ENCODE measurements at regions not wholly inside any gene's neighbourhood (a gene's known extent, or its start where the extent isn't known, plus 50 kb on each side); places are given as distances from the start of the nearest gene placed in this dataset.

GRCh38 chr16:52874042-52874441 is 178.7 kb downstream of the CHD9NB start:
- no peak for DNase-seq (ENCODE audit: low read depth)

- DNase-seq (ENCODE audit: low read depth): no peak
Observed at GRCh38 chr16:52872731-52873130, 180.0 kb downstream of the CHD9NB start.

- DNase-seq (ENCODE audit: low read depth): no peak
Observed at GRCh38 chr16:52871481-52871880, 181.2 kb downstream of the CHD9NB start.

GRCh38 chr16:52869243-52869642 is 183.5 kb downstream of the CHD9NB start:
- no peak for DNase-seq (ENCODE audit: low read depth)

GRCh38 chr16:52863000-52863399 is 189.7 kb downstream of the CHD9NB start:
- no peak for DNase-seq (ENCODE audit: low read depth)

- DNase-seq (ENCODE audit: low read depth): no peak
Observed at GRCh38 chr16:52861614-52862022, 191.1 kb downstream of the CHD9NB start.

- no peak for DNase-seq (ENCODE audit: low read depth)
Observed at GRCh38 chr16:52855463-52855862, 197.2 kb downstream of the CHD9NB start.

- DNase-seq (ENCODE audit: low read depth): no peak
Observed at GRCh38 chr16:52852978-52853377, 199.7 kb downstream of the CHD9NB start.

- DNase-seq (ENCODE audit: low read depth): no peak
Observed at GRCh38 chr16:52851211-52851740, 201.4 kb downstream of the CHD9NB start.

GRCh38 chr16:52843381-52843780 is 209.3 kb downstream of the CHD9NB start:
- DNase-seq (ENCODE audit: low read depth): no peak

GRCh38 chr16:52837251-52837650 is 215.4 kb downstream of the CHD9NB start:
- no peak for DNase-seq (ENCODE audit: low read depth)

- no peak for DNase-seq (ENCODE audit: low read depth)
Observed at GRCh38 chr16:52834736-52835465, 217.8 kb downstream of the CHD9NB start.

GRCh38 chr16:52832771-52833170 is 219.9 kb downstream of the CHD9NB start:
- DNase-seq (ENCODE audit: low read depth): no peak

GRCh38 chr16:52827456-52827855 is 225.2 kb downstream of the CHD9NB start:
- no peak for DNase-seq (ENCODE audit: low read depth)

GRCh38 chr16:52825892-52826291 is 226.8 kb downstream of the CHD9NB start:
- no peak for DNase-seq (ENCODE audit: low read depth)

- DNase-seq (ENCODE audit: low read depth): no peak
Observed at GRCh38 chr16:52819808-52820207, 232.9 kb downstream of the CHD9NB start.

GRCh38 chr16:52819405-52819804 is 233.3 kb downstream of the CHD9NB start:
- DNase-seq (ENCODE audit: low read depth): no peak

GRCh38 chr16:52817696-52818095 is 235.0 kb downstream of the CHD9NB start:
- DNase-seq (ENCODE audit: low read depth): no peak

- no peak for DNase-seq (ENCODE audit: low read depth)
Observed at GRCh38 chr16:52816993-52817392, 235.7 kb downstream of the CHD9NB start.

GRCh38 chr16:52812678-52813556 is 239.8 kb downstream of the CHD9NB start:
- no peak for DNase-seq (ENCODE audit: low read depth)

GRCh38 chr16:52805559-52806168 is 247.0 kb downstream of the CHD9NB start:
- no peak for DNase-seq (ENCODE audit: low read depth)

- DNase-seq (ENCODE audit: low read depth): no peak
Observed at GRCh38 chr16:52800432-52800831, 252.3 kb downstream of the CHD9NB start.

- no peak for DNase-seq (ENCODE audit: low read depth)
Observed at GRCh38 chr16:52799149-52799548, 252.2 kb upstream of the TOX3 start.

Measured in activated T-cell treated with anti-CD3 and anti-CD28 coated beads for 24 hours (primary cell).